Stomach (tissue), 8 donors: ENCODE measurements at regions not wholly inside any gene's neighbourhood (a gene's known extent, or its start where the extent isn't known, plus 50 kb on each side); places are given as distances from the start of the nearest gene placed in this dataset.

Experiments
- DNase-seq, 2 donors: peaks; one replicate each; pipeline versions ENCODE4 v3.0.0 to v3.0.0-alpha.2; 2013 to 2019
- H3K27ac ChIP-seq, 5 donors: fragments of 200-600 bp in 4 of 5; sonication (generic) in 4 of 5; one replicate each; pipeline ENCODE4 v1.5.1; 2013 to 2019; ENCODE audit warnings: mild to moderate bottlenecking in 1 of 5, moderate library complexity in 1 of 5
- H3K27me3 ChIP-seq, 3 donors: fragments of 200-600 bp; sonication (generic); one replicate each; pipeline ENCODE4 v1.5.1; 2017 to 2019; ENCODE audit warnings: mixed run types in 1 of 3
- H3K36me3 ChIP-seq, 4 donors: fragments of 200-600 bp; sonication (generic); 1 replicate in 3 of 4; 2 replicates in 1 of 4; pipeline ENCODE4 v1.5.1; 2016 to 2019
- H3K4me1 ChIP-seq, 4 donors: fragments of 200-600 bp; sonication (generic); one replicate each; pipeline ENCODE4 v1.5.1; 2016 to 2019
- H3K4me3 ChIP-seq, 4 donors: fragments of 200-600 bp; sonication (generic) in 3 of 4; one replicate each; pipeline ENCODE4 v1.5.1; 2016 to 2019; ENCODE audit warnings: mild to moderate bottlenecking in 1 of 4
- H3K9me3 ChIP-seq, 4 donors: fragments of 200-600 bp; sonication (generic); one replicate each; pipeline ENCODE4 v1.5.1; 2016 to 2019
- EP300 ChIP-seq: sonication (generic); formaldehyde crosslinking; IDR thresholded peaks from one replicate; pipeline ENCODE4 v1.6.1; 2017; ENCODE audit warnings: antibody characterized with exemption
- POLR2A ChIP-seq, 4 donors: fragments of 450-650 bp; IDR thresholded peaks; one replicate each; pipeline ENCODE4 v1.6.1; 2016; ENCODE audit warnings: antibody characterized with exemption in 4 of 4, control low read depth in 2 of 4, mild to moderate bottlenecking in 1 of 4, moderate library complexity in 1 of 4
- POLR2AphosphoS5 ChIP-seq, 3 donors: sonication (generic); formaldehyde crosslinking; IDR thresholded peaks; one replicate each; pipeline ENCODE4 v1.6.1; 2016; ENCODE audit warnings: antibody characterized with exemption in 3 of 3
- WGBS, 5 donors: extraction: QIAGEN DNeasy Blood & Tissue Kit in 3 of 5; methylation state at CpG; one replicate each; pipeline versions ENCODE4 v1.1.5 to v1.1.7; 2013 to 2018; 5-methylcytosine and 5-hydroxymethylcytosine counted together
- intact Hi-C: fragments of 100-400 bp; cut with DNase I; formaldehyde crosslinking; loops from one replicate; pipeline ENCODE4 v1.15.1; 2023; ENCODE audit warnings: low total_unique reads
- TF ChIP-seq, protein P1 (sequence below), 7 experiments: fragments of 450-650 bp in 4 of 7; fragments of 200-600 bp in 3 of 7; sonication (generic) in 3 of 7; IDR thresholded peaks; one replicate each; pipeline ENCODE4 v1.5.1; 2016 to 2019; ENCODE audit warnings: antibody characterized with exemption in 7 of 7, control low read depth in 2 of 7, mild to moderate bottlenecking in 1 of 7
- donor health status: healthy with polysubstance abuse.
- donor health status: Bipolar disorder and iron deficiency.
- donor health status: healthy.

GRCh38 chr14:28412077-28412476 lies 354.5 kb upstream of the FOXG1 start:
- H3K4me1 ChIP-seq = no peaks in the 10 kb centered on the region
- H3K36me3 ChIP-seq = no peaks in the 10 kb centered on the region
- intact Hi-C loops = no loop called here
- H3K27ac ChIP-seq = no peak overlapping the region
- no peak overlapping the region for H3K4me3 ChIP-seq
- WGBS, 5 donors = 54 to 81% (median 76%) methylated on average over 3 of the region's 3 CpGs
- no peak for TF ChIP-seq POLR2A (IDR thresholded peaks at IDR 0.05)
- no peak for TF ChIP-seq EP300
- no peak for TF ChIP-seq POLR2AphosphoS5 (IDR thresholded peaks at IDR 0.05)
- TF ChIP-seq, protein P1, sequence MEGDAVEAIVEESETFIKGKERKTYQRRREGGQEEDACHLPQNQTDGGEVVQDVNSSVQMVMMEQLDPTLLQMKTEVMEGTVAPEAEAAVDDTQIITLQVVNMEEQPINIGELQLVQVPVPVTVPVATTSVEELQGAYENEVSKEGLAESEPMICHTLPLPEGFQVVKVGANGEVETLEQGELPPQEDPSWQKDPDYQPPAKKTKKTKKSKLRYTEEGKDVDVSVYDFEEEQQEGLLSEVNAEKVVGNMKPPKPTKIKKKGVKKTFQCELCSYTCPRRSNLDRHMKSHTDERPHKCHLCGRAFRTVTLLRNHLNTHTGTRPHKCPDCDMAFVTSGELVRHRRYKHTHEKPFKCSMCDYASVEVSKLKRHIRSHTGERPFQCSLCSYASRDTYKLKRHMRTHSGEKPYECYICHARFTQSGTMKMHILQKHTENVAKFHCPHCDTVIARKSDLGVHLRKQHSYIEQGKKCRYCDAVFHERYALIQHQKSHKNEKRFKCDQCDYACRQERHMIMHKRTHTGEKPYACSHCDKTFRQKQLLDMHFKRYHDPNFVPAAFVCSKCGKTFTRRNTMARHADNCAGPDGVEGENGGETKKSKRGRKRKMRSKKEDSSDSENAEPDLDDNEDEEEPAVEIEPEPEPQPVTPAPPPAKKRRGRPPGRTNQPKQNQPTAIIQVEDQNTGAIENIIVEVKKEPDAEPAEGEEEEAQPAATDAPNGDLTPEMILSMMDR (IDR thresholded peaks at IDR 0.05) = no peak
- H3K9me3 ChIP-seq = peaks cover 0 to 10% (median 5%) of the 10 kb centered on the region in 4 donors
- no peaks in the 10 kb centered on the region for H3K27me3 ChIP-seq
- no peak for DNase-seq

DNA sequence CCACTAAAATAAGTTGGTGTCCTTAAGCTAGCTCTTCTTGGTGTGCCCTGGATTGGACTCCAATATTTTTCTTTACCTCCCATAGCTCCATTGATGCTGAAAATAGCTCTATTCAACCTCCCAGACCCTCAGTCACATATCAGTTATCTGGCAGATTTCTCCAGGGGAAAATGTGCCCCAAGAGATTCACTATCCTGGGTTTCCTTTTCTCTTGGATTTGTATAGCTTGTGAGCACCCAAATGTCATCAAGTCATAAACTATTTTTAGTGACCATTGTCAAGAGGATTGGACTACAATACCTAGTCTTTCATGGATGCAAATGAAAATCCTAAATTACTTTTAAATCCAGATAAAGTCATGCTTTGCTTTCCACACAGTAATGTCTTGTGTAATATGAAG lies 339.6 kb upstream of the FOXG1 start:
- no peaks in the 10 kb centered on the region for H3K27me3 ChIP-seq
- peaks cover 0 to 12% (median 2%) of the 10 kb centered on the region in 4 donors for H3K9me3 ChIP-seq
- H3K4me3 ChIP-seq = no peak overlapping the region
- H3K4me1 ChIP-seq = no peaks in the 10 kb centered on the region
- no peak overlapping the region for H3K27ac ChIP-seq
- no peak for TF ChIP-seq POLR2AphosphoS5 (IDR thresholded peaks at IDR 0.05)
- no peak for TF ChIP-seq EP300
- no peak for DNase-seq
- intact Hi-C loops = no loop called here
- no peaks in the 10 kb centered on the region for H3K36me3 ChIP-seq

GRCh38 chr14:28436821-28437220 lies 329.8 kb upstream of the FOXG1 start:
- no peak for DNase-seq
- no peak for TF ChIP-seq POLR2AphosphoS5 (IDR thresholded peaks at IDR 0.05)
- TF ChIP-seq EP300 = no peak
- TF ChIP-seq, protein P1 (IDR thresholded peaks at IDR 0.05) = no peak
- no peak for TF ChIP-seq POLR2A (IDR thresholded peaks at IDR 0.05)
- no peaks in the 10 kb centered on the region for H3K4me1 ChIP-seq
- H3K27me3 ChIP-seq = no peaks in the 10 kb centered on the region
- 54 to 72% (median 63%) methylated on average over 2 of the region's 2 CpGs for WGBS, 5 donors
- intact Hi-C loops = no loop called here
- H3K36me3 ChIP-seq = no peaks in the 10 kb centered on the region
- H3K27ac ChIP-seq = no peak overlapping the region
- peaks cover 0 to 21% (median 6%) of the 10 kb centered on the region in 4 donors for H3K9me3 ChIP-seq
- no peak overlapping the region for H3K4me3 ChIP-seq

- 54 to 67% (median 56%) methylated on average over 7 of the region's 7 CpGs for WGBS, 5 donors
- H3K36me3 ChIP-seq = no peaks in the 10 kb centered on the region
- no peaks in the 10 kb centered on the region for H3K4me1 ChIP-seq
- H3K27ac ChIP-seq = no peak overlapping the region
- no peaks in the 10 kb centered on the region for H3K27me3 ChIP-seq
- DNase-seq = no peak
- peaks cover 0 to 17% (median 5%) of the 10 kb centered on the region in 4 donors for H3K9me3 ChIP-seq
- TF ChIP-seq, protein P1 (IDR thresholded peaks at IDR 0.05) = no peak
- TF ChIP-seq POLR2A (IDR thresholded peaks at IDR 0.05) = no peak
- no peak for TF ChIP-seq EP300
- no peak for TF ChIP-seq POLR2AphosphoS5 (IDR thresholded peaks at IDR 0.05)
- H3K4me3 ChIP-seq = no peak overlapping the region
- intact Hi-C loops = no loop called here
Observed at GRCh38 chr14:28461389-28461788, 305.2 kb upstream of the FOXG1 start.

DNA sequence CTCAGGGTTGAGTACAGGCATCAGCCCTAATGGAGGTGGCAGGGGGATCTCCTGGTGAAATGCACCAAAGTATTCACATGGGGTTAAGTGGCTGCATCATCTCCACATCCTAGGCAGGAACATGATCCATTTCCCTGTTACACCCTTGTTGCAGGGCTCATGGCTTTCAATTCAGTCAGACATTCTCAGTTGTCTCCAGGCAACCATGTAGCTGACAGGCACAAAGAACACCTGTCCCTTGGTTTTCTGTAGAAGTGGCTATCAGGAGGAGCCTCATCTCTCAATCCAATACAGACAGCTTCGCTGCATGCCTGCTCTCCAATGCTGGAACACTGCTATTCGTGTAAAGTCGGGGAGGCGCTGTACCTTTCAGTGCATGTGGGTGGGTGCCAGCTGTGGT lies 299.0 kb upstream of the FOXG1 start:
- no peaks in the 10 kb centered on the region for H3K4me1 ChIP-seq
- H3K27ac ChIP-seq = no peak overlapping the region
- TF ChIP-seq POLR2A (IDR thresholded peaks at IDR 0.05) (no peak), POLR2AphosphoS5 (IDR thresholded peaks at IDR 0.05) (no peak), EP300 (no peak)
- TF ChIP-seq, protein P1 (IDR thresholded peaks at IDR 0.05) = no peak
- peaks cover 0 to 37% (median 18%) of the 10 kb centered on the region in 4 donors for H3K9me3 ChIP-seq
- H3K36me3 ChIP-seq = no peaks in the 10 kb centered on the region
- WGBS, 5 donors = 79 to 96% (median 92%) methylated on average over 4 of the region's 4 CpGs
- peak in 1 of 2 donors; percentile 6 for DNase-seq
- intact Hi-C loops = no loop called here
- H3K27me3 ChIP-seq = no peaks in the 10 kb centered on the region
- H3K4me3 ChIP-seq = no peak overlapping the region
